ENCODE measurements at regions not wholly inside any gene's neighbourhood (a gene's known extent, or its start where the extent isn't known, plus 50 kb on each side); places are given as distances from the start of the nearest gene placed in this dataset.

DNA sequence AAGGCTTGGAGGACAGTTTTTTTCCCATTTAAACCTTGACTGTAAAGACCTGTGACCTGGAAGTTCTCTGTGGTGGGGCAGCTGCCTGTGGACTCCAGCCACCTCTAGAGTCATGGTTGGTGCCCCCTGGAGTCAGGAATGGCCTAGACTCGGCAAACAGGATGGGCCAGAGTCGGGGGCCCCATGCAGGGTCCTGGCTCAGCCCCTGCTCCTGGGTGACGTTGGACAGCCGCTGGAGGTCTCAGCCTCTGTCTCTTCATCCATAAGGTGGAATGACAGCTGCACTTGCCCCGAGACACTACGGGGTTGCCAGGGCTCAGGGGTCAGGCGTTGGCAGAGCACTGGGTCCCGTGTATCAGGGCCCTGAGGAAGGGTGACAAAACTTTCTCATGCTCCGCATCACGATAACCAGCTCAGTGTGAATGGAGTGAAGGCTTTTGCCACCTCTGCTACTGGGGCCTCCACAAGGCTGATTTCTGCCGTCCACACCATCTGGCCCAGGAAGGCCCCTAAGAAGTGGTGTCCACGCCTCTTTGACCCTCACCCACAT is 58.5 kb upstream of the TTC34 start:
- TF ChIP-seq CTCF (conservative IDR thresholded peaks at IDR 0.05; ENCODE audit: low read depth, low read length) (0 out of 2 replicates have a peak, but pooled peaks have one; percentile 28), EZH2 (IDR thresholded peaks at IDR 0.05; ENCODE audit: low read length, unreplicated experiment) (no peak), EZH2phosphoT487 (IDR thresholded peaks at IDR 0.05; ENCODE audit: borderline replicate concordance, low read length) (no peak)

Data from PC-3 (cell line).